ENCODE measurements at regions not wholly inside any gene's neighbourhood (a gene's known extent, or its start where the extent isn't known, plus 50 kb on each side); places are given as distances from the start of the nearest gene placed in this dataset.
"Not testable (repeated sequence)": the region's sequence is repeated elsewhere in the genome, so short reads cannot be mapped to it uniquely, and the experiment has no call there.

DNA sequence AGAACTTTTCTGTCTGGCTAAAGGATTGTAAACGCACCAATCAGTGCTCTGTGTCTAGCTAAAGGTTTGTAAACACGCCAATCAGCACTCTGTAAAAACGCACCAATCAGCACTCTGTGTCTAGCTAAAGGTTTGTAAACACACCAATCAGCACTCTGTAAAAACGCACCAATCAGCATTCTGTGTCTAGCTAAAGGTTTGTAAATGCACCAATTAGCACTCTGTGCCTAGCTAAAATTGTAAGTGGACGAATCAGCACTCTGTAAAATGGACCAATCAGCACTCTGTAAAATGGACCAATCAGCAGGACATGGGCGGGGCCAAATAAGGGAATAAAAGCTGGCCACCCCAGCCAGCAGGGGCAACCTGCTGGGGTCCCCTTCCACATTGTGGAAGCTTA lies 134.1 kb downstream of the PSAT1 start:
- TF ChIP-seq, protein P1, sequence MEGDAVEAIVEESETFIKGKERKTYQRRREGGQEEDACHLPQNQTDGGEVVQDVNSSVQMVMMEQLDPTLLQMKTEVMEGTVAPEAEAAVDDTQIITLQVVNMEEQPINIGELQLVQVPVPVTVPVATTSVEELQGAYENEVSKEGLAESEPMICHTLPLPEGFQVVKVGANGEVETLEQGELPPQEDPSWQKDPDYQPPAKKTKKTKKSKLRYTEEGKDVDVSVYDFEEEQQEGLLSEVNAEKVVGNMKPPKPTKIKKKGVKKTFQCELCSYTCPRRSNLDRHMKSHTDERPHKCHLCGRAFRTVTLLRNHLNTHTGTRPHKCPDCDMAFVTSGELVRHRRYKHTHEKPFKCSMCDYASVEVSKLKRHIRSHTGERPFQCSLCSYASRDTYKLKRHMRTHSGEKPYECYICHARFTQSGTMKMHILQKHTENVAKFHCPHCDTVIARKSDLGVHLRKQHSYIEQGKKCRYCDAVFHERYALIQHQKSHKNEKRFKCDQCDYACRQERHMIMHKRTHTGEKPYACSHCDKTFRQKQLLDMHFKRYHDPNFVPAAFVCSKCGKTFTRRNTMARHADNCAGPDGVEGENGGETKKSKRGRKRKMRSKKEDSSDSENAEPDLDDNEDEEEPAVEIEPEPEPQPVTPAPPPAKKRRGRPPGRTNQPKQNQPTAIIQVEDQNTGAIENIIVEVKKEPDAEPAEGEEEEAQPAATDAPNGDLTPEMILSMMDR (conservative IDR thresholded peaks at IDR 0.05; ENCODE audit: low read depth, low read length) = not testable (repeated sequence)
- TF ChIP-seq EZH2 (IDR thresholded peaks at IDR 0.05; ENCODE audit: borderline replicate concordance, low read depth, low read length, poor library complexity, severe bottlenecking) = not testable (repeated sequence)

Data from A673 (cell line).